ENCODE measurements at regions not wholly inside any gene's neighbourhood (a gene's known extent, or its start where the extent isn't known, plus 50 kb on each side); places are given as distances from the start of the nearest gene placed in this dataset.

DNA sequence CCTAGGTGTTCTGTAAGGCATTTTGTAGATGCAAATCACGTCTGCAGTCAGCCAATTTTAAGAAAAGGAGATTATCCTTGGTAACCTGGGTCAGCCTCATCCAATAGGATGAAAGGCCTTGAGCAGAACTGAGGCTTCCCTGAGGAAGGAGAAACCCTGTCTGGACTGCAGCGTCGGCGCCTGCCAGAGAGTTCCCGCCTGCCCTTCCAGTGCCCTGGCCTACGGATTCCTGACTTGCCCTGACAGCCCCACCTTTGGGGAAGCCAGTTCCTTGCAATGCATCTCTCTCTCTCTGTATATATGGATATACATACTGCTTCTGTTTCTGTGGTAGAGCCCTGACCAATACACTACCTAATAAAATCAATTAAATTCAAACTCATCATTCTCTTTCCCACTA is 66.2 kb upstream of the RUFY1 start:
- Histone ChIP-seq H3K4me1 (no peaks in the 10 kb centered on the region), H3K27me3 (ENCODE audit: insufficient read depth in 3 of 3, low read length in 2 of 3) (peaks cover 0 to 11% (median 0%) of the 10 kb centered on the region in 3 donors), H3K36me3 (ENCODE audit: insufficient read depth in 1 of 2, low read depth in 1 of 2) (no peaks in the 10 kb centered on the region), H3K4me3 (no peak overlapping the region), H3K27ac (no peak overlapping the region), H3K9me3 (peaks cover 3% of the 10 kb centered on the region)
- 78 to 82% (median 80%) methylated on average over 6 of the region's 6 CpGs for WGBS, 3 donors
- DNase-seq = no peak
- intact Hi-C loops (cut with DNase I) = no loop called here
- TF ChIP-seq, protein P1, sequence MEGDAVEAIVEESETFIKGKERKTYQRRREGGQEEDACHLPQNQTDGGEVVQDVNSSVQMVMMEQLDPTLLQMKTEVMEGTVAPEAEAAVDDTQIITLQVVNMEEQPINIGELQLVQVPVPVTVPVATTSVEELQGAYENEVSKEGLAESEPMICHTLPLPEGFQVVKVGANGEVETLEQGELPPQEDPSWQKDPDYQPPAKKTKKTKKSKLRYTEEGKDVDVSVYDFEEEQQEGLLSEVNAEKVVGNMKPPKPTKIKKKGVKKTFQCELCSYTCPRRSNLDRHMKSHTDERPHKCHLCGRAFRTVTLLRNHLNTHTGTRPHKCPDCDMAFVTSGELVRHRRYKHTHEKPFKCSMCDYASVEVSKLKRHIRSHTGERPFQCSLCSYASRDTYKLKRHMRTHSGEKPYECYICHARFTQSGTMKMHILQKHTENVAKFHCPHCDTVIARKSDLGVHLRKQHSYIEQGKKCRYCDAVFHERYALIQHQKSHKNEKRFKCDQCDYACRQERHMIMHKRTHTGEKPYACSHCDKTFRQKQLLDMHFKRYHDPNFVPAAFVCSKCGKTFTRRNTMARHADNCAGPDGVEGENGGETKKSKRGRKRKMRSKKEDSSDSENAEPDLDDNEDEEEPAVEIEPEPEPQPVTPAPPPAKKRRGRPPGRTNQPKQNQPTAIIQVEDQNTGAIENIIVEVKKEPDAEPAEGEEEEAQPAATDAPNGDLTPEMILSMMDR (IDR thresholded peaks at IDR 0.05) = no peak
- ATAC-seq = no peak

DNA sequence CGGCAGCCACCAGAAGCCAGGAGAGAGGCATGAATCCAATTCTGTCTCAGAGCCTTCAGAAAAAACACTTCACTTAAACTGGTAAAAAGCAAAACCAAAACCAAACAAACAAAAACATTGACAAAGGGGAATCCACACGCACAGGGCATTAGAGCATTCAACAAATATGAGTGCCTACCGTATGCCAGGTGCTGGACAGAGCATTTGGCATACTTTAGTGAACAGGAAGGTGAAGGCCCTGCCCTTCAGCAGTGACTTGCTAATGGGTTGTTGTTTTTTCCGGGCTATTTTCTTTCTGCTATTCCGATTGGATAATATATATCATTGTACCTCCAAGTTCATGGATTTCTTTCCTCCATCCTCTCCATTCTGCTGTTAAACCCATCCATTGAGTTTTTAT is 71.7 kb upstream of the RUFY1 start:
- no peaks in the 10 kb centered on the region for H3K4me1 ChIP-seq
- 77 to 85% (median 80%) methylated on average over 5 of the region's 5 CpGs for WGBS, 3 donors
- TF ChIP-seq, protein P1 (IDR thresholded peaks at IDR 0.05) = no peak
- H3K36me3 ChIP-seq (ENCODE audit: insufficient read depth in 1 of 2, low read depth in 1 of 2) = no peaks in the 10 kb centered on the region
- H3K27ac ChIP-seq = no peak overlapping the region
- ATAC-seq = no peak
- H3K9me3 ChIP-seq = peaks cover 3% of the 10 kb centered on the region
- H3K4me3 ChIP-seq = no peak overlapping the region
- intact Hi-C loops (cut with DNase I) = loop anchor here in 1 of 2 donors (10.0 kb wide), 1 partner anchor 1164 kb away; no protein-coding TSS in a partner anchor
- H3K27me3 ChIP-seq (ENCODE audit: insufficient read depth in 3 of 3, low read length in 2 of 3) = peaks cover 0 to 4% (median 0%) of the 10 kb centered on the region in 3 donors
- DNase-seq = no peak

DNA sequence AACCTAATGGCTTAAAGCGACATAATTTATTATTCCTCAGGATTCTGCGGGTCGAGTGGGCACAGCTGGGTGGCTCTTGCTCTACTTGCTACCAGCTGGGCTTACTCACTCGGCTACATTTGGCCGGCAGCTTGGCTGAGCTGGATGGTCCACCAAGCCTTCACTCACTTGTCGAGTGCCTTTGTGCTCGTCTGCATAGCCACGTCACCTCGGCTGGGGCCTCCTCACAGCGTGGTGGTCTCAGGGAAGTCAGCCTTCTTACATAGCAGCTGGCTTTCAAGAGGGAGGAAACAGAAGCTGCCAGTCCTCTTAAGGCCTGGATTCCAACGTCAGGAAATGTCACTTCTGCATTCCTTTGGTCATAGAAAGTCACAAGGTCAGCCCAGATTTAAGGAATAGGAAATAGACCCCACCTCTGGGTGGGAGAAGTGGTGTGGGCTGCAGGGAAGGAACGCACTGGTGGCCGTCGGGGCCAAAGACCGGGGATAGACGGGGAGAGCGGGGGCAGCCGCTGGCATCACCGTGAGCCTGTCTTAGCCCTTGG is 75.1 kb upstream of the RUFY1 start:
- H3K9me3 ChIP-seq = no peaks in the 10 kb centered on the region
- ATAC-seq (no peak), DNase-seq (no peak)
- no peaks in the 10 kb centered on the region for H3K36me3 ChIP-seq (ENCODE audit: insufficient read depth in 1 of 2, low read depth in 1 of 2)
- WGBS, 3 donors = 36 to 42% (median 38%) methylated on average over 19 of the region's 19 CpGs
- TF ChIP-seq, protein P1 (IDR thresholded peaks at IDR 0.05) = no peak
- intact Hi-C loops (cut with DNase I) = loop anchor here in 1 of 2 donors (10.0 kb wide), 1 partner anchor 1160 kb away; no protein-coding TSS in a partner anchor
- H3K27ac ChIP-seq = no peak overlapping the region
- no peaks in the 10 kb centered on the region for H3K4me1 ChIP-seq
- peaks cover 0 to 4% (median 0%) of the 10 kb centered on the region in 3 donors for H3K27me3 ChIP-seq (ENCODE audit: insufficient read depth in 3 of 3, low read length in 2 of 3)
- no peak overlapping the region for H3K4me3 ChIP-seq

DNA sequence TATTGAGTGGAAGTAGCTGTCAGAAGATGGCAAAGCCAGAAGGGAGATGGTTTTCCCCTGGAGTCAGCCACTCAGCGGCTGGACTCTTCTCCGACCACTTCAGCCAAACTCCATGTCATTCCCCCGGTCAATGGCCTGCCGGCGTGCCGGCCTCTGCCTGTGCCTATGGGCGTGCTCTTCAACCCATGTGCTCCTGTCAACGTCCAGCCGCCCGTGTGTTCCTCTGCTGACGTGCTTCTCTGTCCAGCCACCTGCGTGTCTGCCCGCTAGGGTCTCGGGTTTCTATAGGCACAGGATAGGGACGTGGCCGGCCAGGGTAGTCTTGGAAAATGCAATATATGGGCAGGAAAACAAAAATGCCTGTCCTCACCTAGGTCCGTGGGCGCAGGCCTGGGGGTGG is 77.7 kb upstream of the RUFY1 start:
- no peaks in the 10 kb centered on the region for H3K36me3 ChIP-seq (ENCODE audit: insufficient read depth in 1 of 2, low read depth in 1 of 2)
- 69 to 72% (median 72%) methylated on average over 18 of the region's 18 CpGs for WGBS, 3 donors
- no peak overlapping the region for H3K27ac ChIP-seq
- H3K4me3 ChIP-seq = no peak overlapping the region
- no peaks in the 10 kb centered on the region for H3K4me1 ChIP-seq
- intact Hi-C loops (cut with DNase I) = loop anchor here in 1 of 2 donors (10.0 kb wide), 1 partner anchor 1158 kb away; no protein-coding TSS in a partner anchor
- H3K9me3 ChIP-seq = no peaks in the 10 kb centered on the region
- ATAC-seq (no peak), DNase-seq (no peak)
- peaks cover 0 to 4% (median 0%) of the 10 kb centered on the region in 3 donors for H3K27me3 ChIP-seq (ENCODE audit: insufficient read depth in 3 of 3, low read length in 2 of 3)
- TF ChIP-seq, protein P1 (IDR thresholded peaks at IDR 0.05) = no peak

DNA sequence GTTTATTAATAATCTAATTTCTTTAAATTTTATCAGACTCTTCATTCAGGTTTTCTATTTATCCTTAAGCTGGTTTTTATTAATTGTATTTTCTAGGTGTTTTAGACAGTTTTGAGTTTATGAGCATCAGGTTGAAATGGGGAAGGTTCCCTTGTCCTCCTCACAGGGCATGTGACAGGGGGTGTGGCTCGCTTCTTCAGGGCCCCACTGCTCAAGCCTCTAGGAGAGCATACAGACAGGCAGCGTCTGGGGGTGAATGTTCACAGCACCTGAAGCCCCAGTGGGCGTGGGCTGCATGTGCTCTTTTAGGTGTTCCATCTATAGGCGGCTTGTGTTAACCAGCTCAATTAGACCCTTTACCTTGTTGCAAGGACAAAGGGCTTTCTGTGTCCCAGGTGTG is 78.2 kb upstream of the RUFY1 start:
- WGBS, 3 donors = 65 to 75% (median 75%) methylated on average over 4 of the region's 4 CpGs
- TF ChIP-seq, protein P1 (IDR thresholded peaks at IDR 0.05) = no peak

More for the DNA sequence above, 78.2 kb upstream of the RUFY1 start:
- Histone ChIP-seq H3K36me3 (ENCODE audit: insufficient read depth in 1 of 2, low read depth in 1 of 2) (no peaks in the 10 kb centered on the region), H3K27me3 (ENCODE audit: insufficient read depth in 3 of 3, low read length in 2 of 3) (peaks cover 0 to 4% (median 0%) of the 10 kb centered on the region in 3 donors), H3K9me3 (no peaks in the 10 kb centered on the region), H3K27ac (no peak overlapping the region), H3K4me1 (no peaks in the 10 kb centered on the region), H3K4me3 (no peak overlapping the region)
- no peak for DNase-seq
- no peak for ATAC-seq
- intact Hi-C loops (cut with DNase I) = loop anchor here in 1 of 2 donors (10.0 kb wide), 1 partner anchor 1157 kb away; no protein-coding TSS in a partner anchor
